Esophagus muscularis mucosa (tissue), 4 donors: ENCODE measurements at regions not wholly inside any gene's neighbourhood (a gene's known extent, or its start where the extent isn't known, plus 50 kb on each side); places are given as distances from the start of the nearest gene placed in this dataset.
A peak's percentile ranks its signal among the peaks of the same experiment; 100 is the strongest.

ENCODE experiments used
- DNase-seq: peaks from one replicate; pipeline ENCODE4 v3.0.0-alpha.2; 2017; ENCODE audit errors: extremely low spot score
- H3K27ac ChIP-seq, 4 donors: fragments of 200-600 bp; sonication (generic); replicated peaks in 1 of 4; 1 replicate in 3 of 4; 2 replicates in 1 of 4; pipeline ENCODE4 v1.5.1; 2016 to 2019; ENCODE audit warnings: mild to moderate bottlenecking in 1 of 4
- H3K27me3 ChIP-seq, 4 donors: fragments of 200-600 bp; sonication (generic); one replicate each; pipeline versions ENCODE4 v1.5.1 to v1.6.0; 2016 to 2019
- H3K36me3 ChIP-seq, 4 donors: fragments of 200-600 bp; sonication (generic); one replicate each; pipeline ENCODE4 v1.5.1; 2016 to 2019
- H3K4me1 ChIP-seq, 4 donors: fragments of 200-600 bp; sonication (generic); one replicate each; pipeline ENCODE4 v1.5.1; 2016 to 2019
- H3K4me3 ChIP-seq, 4 donors: fragments of 200-600 bp; sonication (generic); 1 replicate in 2 of 4; 2 replicates in 2 of 4; pipeline ENCODE4 v1.5.1; 2016 to 2019; ENCODE audit warnings: mild to moderate bottlenecking in 4 of 4, moderate library complexity in 1 of 4
- H3K9me3 ChIP-seq, 4 donors: fragments of 200-600 bp; sonication (generic); 1 replicate in 3 of 4; 2 replicates in 1 of 4; pipeline ENCODE4 v1.5.1; 2016 to 2019
- CTCF ChIP-seq, 3 experiments: fragments of 200-600 bp in 2 of 3; fragments of 450-650 bp in 1 of 3; sonication (generic) in 2 of 3; IDR thresholded peaks; one replicate each; pipeline ENCODE4 v1.5.1; 2017 to 2019; ENCODE audit warnings: antibody characterized with exemption in 3 of 3, mild to moderate bottlenecking in 2 of 3, moderate library complexity in 1 of 3
- EP300 ChIP-seq: sonication (generic); formaldehyde crosslinking; IDR thresholded peaks from one replicate; pipeline ENCODE4 v1.6.1; 2017; ENCODE audit warnings: antibody characterized with exemption
- POLR2A ChIP-seq: fragments of 450-650 bp; IDR thresholded peaks from one replicate; pipeline ENCODE4 v1.6.1; 2017; ENCODE audit warnings: antibody characterized with exemption, moderate library complexity, mild to moderate bottlenecking, low read depth
- POLR2AphosphoS5 ChIP-seq, 2 donors: sonication (generic); formaldehyde crosslinking; IDR thresholded peaks; one replicate each; pipeline ENCODE4 v1.6.1; 2017; ENCODE audit warnings: antibody characterized with exemption in 2 of 2
- WGBS: methylation state at CpG from one replicate; pipeline ENCODE4 v1.1.5; 2018; 5-methylcytosine and 5-hydroxymethylcytosine counted together
- intact Hi-C: fragments of 100-400 bp; cut with DNase I; formaldehyde crosslinking; loops from one replicate; pipeline ENCODE4 v1.15.1; 2023

GRCh38 chr10:78754269-78755062, 314.3 kb upstream of the ZMIZ1 start:
- Histone ChIP-seq H3K36me3 (no peaks in the 10 kb centered on the region), H3K27me3 (no peaks in the 10 kb centered on the region), H3K4me1 (peaks cover 20 to 32% (median 24%) of the 10 kb centered on the region in 4 donors), H3K27ac (no peak overlapping the region), H3K4me3 (no peak overlapping the region), H3K9me3 (no peaks in the 10 kb centered on the region)
- 63% methylated on average over 10 of the region's 11 CpGs for WGBS
- no peak for DNase-seq
- TF ChIP-seq CTCF (IDR thresholded peaks at IDR 0.05) (no peak), POLR2AphosphoS5 (IDR thresholded peaks at IDR 0.05) (no peak), POLR2A (no peak), EP300 (no peak)
- intact Hi-C loops: loop anchor here (10.0 kb wide), 1 partner anchor 310 kb away; the partner anchor contains the start of gene ZMIZ1

- no peak overlapping the region for H3K27ac ChIP-seq
- no peak for DNase-seq
- H3K36me3 ChIP-seq: no peaks in the 10 kb centered on the region
- H3K9me3 ChIP-seq: no peaks in the 10 kb centered on the region
- 84% methylated on average over 9 of the region's 12 CpGs for WGBS
- H3K4me1 ChIP-seq: peaks cover 20 to 32% (median 24%) of the 10 kb centered on the region in 4 donors
- no peaks in the 10 kb centered on the region for H3K27me3 ChIP-seq
- no peak overlapping the region for H3K4me3 ChIP-seq
- intact Hi-C loops: loop anchor here (10.0 kb wide), 1 partner anchor 310 kb away; the partner anchor contains the start of gene ZMIZ1
- TF ChIP-seq POLR2A: no peak
- TF ChIP-seq EP300: no peak
- no peak for TF ChIP-seq CTCF (IDR thresholded peaks at IDR 0.05)
- TF ChIP-seq POLR2AphosphoS5 (IDR thresholded peaks at IDR 0.05): no peak
Measured at GRCh38 chr10:78755063-78755701, 313.6 kb upstream of the ZMIZ1 start.

GRCh38 chr10:78755877-78756455, 312.8 kb upstream of the ZMIZ1 start:
- H3K27ac ChIP-seq: peak overlapping the region in 3 of 4 donors; percentile 27 to 73 (median 66)
- H3K9me3 ChIP-seq: no peaks in the 10 kb centered on the region
- no peaks in the 10 kb centered on the region for H3K36me3 ChIP-seq
- TF ChIP-seq EP300 (no peak), POLR2AphosphoS5 (IDR thresholded peaks at IDR 0.05) (no peak), CTCF (IDR thresholded peaks at IDR 0.05) (no peak), POLR2A (no peak)
- H3K27me3 ChIP-seq: no peaks in the 10 kb centered on the region
- intact Hi-C loops: loop anchor here (10.0 kb wide), 1 partner anchor 309 kb away; the partner anchor contains the start of gene ZMIZ1
- 87% methylated on average over 3 of the region's 3 CpGs for WGBS
- H3K4me1 ChIP-seq: peaks cover 20 to 32% (median 24%) of the 10 kb centered on the region in 4 donors
- no peak for DNase-seq
- H3K4me3 ChIP-seq: no peak overlapping the region

- peak; percentile 95 for DNase-seq
- TF ChIP-seq POLR2AphosphoS5 (IDR thresholded peaks at IDR 0.05) (peak; percentile 73 to 91), POLR2A (no peak), CTCF (IDR thresholded peaks at IDR 0.05) (no peak), EP300 (no peak)
- Histone ChIP-seq H3K4me1 (peaks cover 20 to 32% (median 24%) of the 10 kb centered on the region in 4 donors), H3K36me3 (no peaks in the 10 kb centered on the region), H3K4me3 (no peak overlapping the region), H3K27me3 (no peaks in the 10 kb centered on the region), H3K9me3 (no peaks in the 10 kb centered on the region), H3K27ac (peak overlapping the region; percentile 34 to 73 (median 60))
- WGBS: 46% methylated on average over 11 of the region's 18 CpGs
- intact Hi-C loops: loop anchor here (10.0 kb wide), 1 partner anchor 308 kb away; the partner anchor contains the start of gene ZMIZ1
Measured at GRCh38 chr10:78756604-78757343, 312.0 kb upstream of the ZMIZ1 start.
